Activated CD4-positive, alpha-beta T cell treated with anti-CD3 and anti-CD28 coated beads, Interleukin-2, amount 50 U/mL, for 16 hours (primary cell): ENCODE measurements at regions not wholly inside any gene's neighbourhood (a gene's known extent, or its start where the extent isn't known, plus 50 kb on each side); places are given as distances from the start of the nearest gene placed in this dataset.
"Not testable (repeated sequence)": the region's sequence is repeated elsewhere in the genome, so short reads cannot be mapped to it uniquely, and the experiment has no call there.

ENCODE experiments used
- DNase-seq: peaks from one replicate; pipeline ENCODE4 v3.0.0-alpha.2; 2020

- DNase-seq, result no peak
These were observed 105.7 kb downstream of the LCA5 start for GRCh38 chr6:79431537-79431933.

- no peak for DNase-seq
These were observed 106.2 kb downstream of the LCA5 start for GRCh38 chr6:79430913-79431536.

- no peak for DNase-seq
These were observed 109.5 kb downstream of the LCA5 start for GRCh38 chr6:79427721-79428120.

GRCh38 chr6:79426625-79427278, 110.5 kb downstream of the LCA5 start:
- DNase-seq, result no peak

GRCh38 chr6:79425589-79426311, 111.5 kb downstream of the LCA5 start:
- no peak for DNase-seq

- DNase-seq, result no peak
These were observed 114.0 kb downstream of the LCA5 start for GRCh38 chr6:79423216-79423615.

- no peak for DNase-seq
These were observed 114.6 kb downstream of the LCA5 start for GRCh38 chr6:79422666-79423065.

- DNase-seq, result no peak
These were observed 115.3 kb downstream of the LCA5 start for GRCh38 chr6:79421707-79422484.

GRCh38 chr6:79421001-79421411, 116.2 kb downstream of the LCA5 start:
- no peak for DNase-seq

- DNase-seq, result no peak
These were observed 117.2 kb downstream of the LCA5 start for GRCh38 chr6:79420054-79420453.

GRCh38 chr6:79416931-79417330, 120.3 kb downstream of the LCA5 start:
- DNase-seq, result no peak

GRCh38 chr6:79413562-79414002, 123.6 kb downstream of the LCA5 start:
- DNase-seq, result no peak

- DNase-seq, result no peak
These were observed 126.4 kb downstream of the LCA5 start for GRCh38 chr6:79410806-79411205.

GRCh38 chr6:79408256-79408974, 128.8 kb downstream of the LCA5 start:
- no peak for DNase-seq

GRCh38 chr6:79404677-79405076, 132.6 kb downstream of the LCA5 start:
- DNase-seq, result no peak

GRCh38 chr6:79404261-79404660, 133.0 kb downstream of the LCA5 start:
- no peak for DNase-seq

GRCh38 chr6:79403563-79403962, 133.7 kb downstream of the LCA5 start:
- no peak for DNase-seq

- DNase-seq, result no peak
These were observed 134.1 kb downstream of the LCA5 start for GRCh38 chr6:79403086-79403485.

GRCh38 chr6:79399499-79399898, 137.7 kb downstream of the LCA5 start:
- no peak for DNase-seq

- not testable (repeated sequence) for DNase-seq
These were observed 138.6 kb downstream of the LCA5 start for GRCh38 chr6:79398617-79399016.

- no peak for DNase-seq
These were observed 140.6 kb downstream of the LCA5 start for GRCh38 chr6:79396625-79397024.

GRCh38 chr6:79394690-79395089, 142.5 kb downstream of the LCA5 start:
- DNase-seq, result no peak

GRCh38 chr6:79392094-79392493, 145.1 kb downstream of the LCA5 start:
- no peak for DNase-seq
